HG03432 (cell line): ENCODE measurements at regions not wholly inside any gene's neighbourhood (a gene's known extent, or its start where the extent isn't known, plus 50 kb on each side); places are given as distances from the start of the nearest gene placed in this dataset.
"Not testable (repeated sequence)": the region's sequence is repeated elsewhere in the genome, so short reads cannot be mapped to it uniquely, and the experiment has no call there.

Experiments used
- ATAC-seq: cut with Tn5 transposase; IDR thresholded peaks from one replicate; pipeline ENCODE4 v1.9.1; 2021; ENCODE audit warnings: mild to moderate bottlenecking, moderate library complexity; ENCODE audit not compliant: unreplicated experiment

GRCh38 chr11:104705490-104706190 lies 192.6 kb downstream of the CASP12 start:
- ATAC-seq, result peak; percentile 100

- no peak for ATAC-seq
Observed at GRCh38 chr11:104704888-104705287, 193.4 kb downstream of the CASP12 start.

- no peak for ATAC-seq
Observed at GRCh38 chr11:104704146-104704830, 194.0 kb downstream of the CASP12 start.

GRCh38 chr11:104700609-104701008 lies 197.7 kb downstream of the CASP12 start:
- no peak for ATAC-seq

GRCh38 chr11:104699981-104700380 lies 198.3 kb downstream of the CASP12 start:
- no peak for ATAC-seq

- no peak for ATAC-seq
Observed at GRCh38 chr11:104695065-104695463, 203.2 kb downstream of the CASP12 start.

GRCh38 chr11:104694259-104695064 lies 203.8 kb downstream of the CASP12 start:
- no peak for ATAC-seq

GRCh38 chr11:104692751-104693150 lies 205.5 kb downstream of the CASP12 start:
- ATAC-seq, result no peak

GRCh38 chr11:104691129-104691528 lies 207.1 kb downstream of the CASP12 start:
- no peak for ATAC-seq

- no peak for ATAC-seq
Observed at GRCh38 chr11:104690241-104690640, 208.0 kb downstream of the CASP12 start.

GRCh38 chr11:104688731-104689130 lies 209.5 kb downstream of the CASP12 start:
- no peak for ATAC-seq

GRCh38 chr11:104682206-104682605 lies 216.1 kb downstream of the CASP12 start:
- no peak for ATAC-seq

- no peak for ATAC-seq
Observed at GRCh38 chr11:104679258-104679657, 219.0 kb downstream of the CASP12 start.

- no peak for ATAC-seq
Observed at GRCh38 chr11:104678408-104678807, 219.9 kb downstream of the CASP12 start.

- not testable (repeated sequence) for ATAC-seq
Observed at GRCh38 chr11:104677069-104677468, 221.2 kb downstream of the CASP12 start.

- no peak for ATAC-seq
Observed at GRCh38 chr11:104672897-104673296, 225.4 kb downstream of the CASP12 start.

GRCh38 chr11:104668797-104669463 lies 229.3 kb downstream of the CASP12 start:
- no peak for ATAC-seq

- no peak for ATAC-seq
Observed at GRCh38 chr11:104666624-104667023, 231.6 kb downstream of the CASP12 start.

GRCh38 chr11:104665641-104666040 lies 232.6 kb downstream of the CASP12 start:
- ATAC-seq, result no peak

- ATAC-seq, result no peak
Observed at GRCh38 chr11:104663190-104664140, 234.8 kb downstream of the CASP12 start.
